ENCODE measurements at regions not wholly inside any gene's neighbourhood (a gene's known extent, or its start where the extent isn't known, plus 50 kb on each side); places are given as distances from the start of the nearest gene placed in this dataset.
"Not testable (repeated sequence)": the region's sequence is repeated elsewhere in the genome, so short reads cannot be mapped to it uniquely, and the experiment has no call there.

DNA sequence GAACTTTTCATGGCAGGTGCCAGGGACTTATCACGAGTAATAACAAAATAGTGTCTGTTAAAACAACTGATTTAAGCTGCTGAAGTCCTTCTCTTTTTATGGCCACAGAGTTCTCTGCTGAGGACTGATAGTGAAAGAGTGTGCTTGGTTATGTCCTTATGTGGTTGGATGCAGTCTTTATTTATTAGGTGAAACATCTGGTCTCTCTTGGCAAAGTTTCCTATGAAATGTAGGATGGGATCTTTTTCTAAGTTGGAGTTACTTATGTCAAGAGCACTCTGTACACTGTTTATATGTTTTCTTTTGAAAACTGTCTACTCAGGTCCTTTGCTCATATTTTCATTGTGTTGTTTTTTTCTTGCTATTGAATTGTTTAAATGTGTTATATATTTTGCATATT is 1816.1 kb upstream of the C9orf72 start:
- Mint-ChIP-seq H3K27ac (no peak overlapping the region), H3K9me3 (peaks cover 3 to 32% (median 14%) of the 10 kb centered on the region in 6 donors), H3K36me3 (peaks cover 0 to 3% (median 2%) of the 10 kb centered on the region in 3 donors), H3K4me1 (no peaks in the 10 kb centered on the region), H3K27me3 (ENCODE audit: low read depth in 3 of 3) (peaks cover 0 to 2% (median 0%) of the 10 kb centered on the region in 3 donors), H3K4me3 (no peak overlapping the region)
- no peak for DNase-seq

DNA sequence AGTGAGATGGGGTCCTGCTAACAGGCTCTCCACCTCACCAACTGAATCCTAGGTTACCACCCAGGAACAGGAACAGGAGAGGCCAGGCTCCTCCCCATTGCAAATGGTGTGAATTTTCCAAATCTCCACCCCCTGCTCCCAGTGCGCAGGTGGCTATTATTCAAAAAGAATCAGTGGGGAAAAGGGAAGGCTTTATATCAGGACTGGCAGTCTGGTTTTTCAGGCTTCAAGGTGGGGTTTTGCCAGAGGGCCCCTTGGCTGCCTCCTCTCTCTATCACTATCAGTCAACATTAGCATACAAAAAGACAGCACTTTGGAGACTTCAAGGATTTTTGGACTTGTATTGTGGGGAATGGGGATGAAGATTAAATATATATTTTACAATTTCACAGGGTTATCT is 1817.6 kb upstream of the C9orf72 start:
- Mint-ChIP-seq H3K27ac (no peak overlapping the region), H3K36me3 (no peaks in the 10 kb centered on the region)

DNA sequence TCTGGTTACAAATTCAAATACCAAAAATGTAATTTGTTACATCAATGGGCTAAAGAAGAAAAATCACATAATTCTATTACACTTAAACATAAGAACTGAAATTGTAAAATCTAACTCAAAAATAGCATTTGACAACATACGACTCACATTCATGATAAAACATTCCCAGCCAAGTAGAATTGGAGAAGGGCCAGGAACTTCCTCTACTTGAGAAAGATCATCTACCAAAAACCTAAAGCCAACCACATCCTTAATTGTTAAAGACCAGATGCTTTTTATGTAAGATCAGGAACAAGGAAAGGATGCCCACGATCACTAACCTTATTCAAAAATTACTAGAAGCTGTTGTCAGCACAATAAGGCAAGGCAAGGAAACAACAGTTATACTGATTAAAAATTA is 1819.8 kb upstream of the C9orf72 start:
- H3K36me3 Mint-ChIP-seq: no peaks in the 10 kb centered on the region
- H3K4me1 Mint-ChIP-seq: no peaks in the 10 kb centered on the region
- no peak overlapping the region for H3K27ac Mint-ChIP-seq
- no peak overlapping the region for H3K4me3 Mint-ChIP-seq
- DNase-seq: no peak
- peaks cover 2 to 36% (median 8%) of the 10 kb centered on the region in 6 donors for H3K9me3 Mint-ChIP-seq
- H3K27me3 Mint-ChIP-seq (ENCODE audit: low read depth in 3 of 3): peaks cover 0 to 2% (median 1%) of the 10 kb centered on the region in 3 donors

More for the DNA sequence above, 1817.6 kb upstream of the C9orf72 start:
- Mint-ChIP-seq H3K9me3 (peaks cover 2 to 29% (median 7%) of the 10 kb centered on the region in 6 donors), H3K4me3 (no peak overlapping the region), H3K27me3 (ENCODE audit: low read depth in 3 of 3) (peaks cover 0 to 2% (median 0%) of the 10 kb centered on the region in 3 donors), H3K4me1 (no peaks in the 10 kb centered on the region)
- no peak for DNase-seq

DNA sequence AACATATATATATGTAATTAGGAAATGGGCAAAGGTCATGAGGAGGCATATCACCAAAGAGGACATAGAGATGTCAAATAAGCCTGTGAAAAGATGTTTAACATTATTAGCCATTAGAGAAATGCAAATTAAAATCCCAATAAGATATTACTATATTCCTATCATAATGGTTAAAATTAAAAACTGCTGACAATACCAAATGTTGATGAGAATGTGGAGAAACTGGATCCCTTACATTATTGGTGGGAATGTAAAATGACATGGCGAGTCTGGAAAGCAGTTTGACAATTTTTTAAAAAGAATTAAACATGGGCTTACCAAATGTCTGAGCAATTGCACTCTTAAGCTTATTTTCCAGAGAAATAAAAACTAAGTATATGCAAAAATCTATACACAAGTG is 1821.6 kb upstream of the C9orf72 start:
- Mint-ChIP-seq H3K4me3 (no peak overlapping the region), H3K36me3 (peaks cover 0 to 3% (median 0%) of the 10 kb centered on the region in 3 donors), H3K9me3 (peaks cover 0 to 33% (median 9%) of the 10 kb centered on the region in 6 donors), H3K27ac (no peak overlapping the region), H3K27me3 (ENCODE audit: low read depth in 3 of 3) (peaks cover 0 to 2% (median 1%) of the 10 kb centered on the region in 3 donors), H3K4me1 (no peaks in the 10 kb centered on the region)
- DNase-seq: no peak

DNA sequence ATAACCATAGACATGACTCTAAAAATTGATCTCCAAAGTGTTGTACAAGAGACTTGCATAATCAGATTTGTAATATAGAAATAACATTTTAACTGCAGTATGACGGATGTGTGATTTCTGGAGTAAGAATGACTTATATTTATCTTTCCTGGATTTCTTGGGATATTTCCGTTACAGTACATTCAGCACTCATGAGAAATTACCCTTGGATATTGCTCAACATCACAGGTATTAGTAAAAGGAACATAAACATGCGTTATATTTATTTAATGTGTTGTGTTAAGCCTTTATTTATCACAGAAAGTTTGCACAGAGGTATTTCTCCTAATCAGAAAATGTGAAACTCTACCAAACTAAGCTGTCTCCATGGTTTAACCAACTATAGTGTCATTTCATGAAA is 1823.9 kb upstream of the C9orf72 start:
- H3K27ac Mint-ChIP-seq: no peak overlapping the region
- peaks cover 0 to 3% (median 0%) of the 10 kb centered on the region in 3 donors for H3K36me3 Mint-ChIP-seq
- DNase-seq: no peak
- H3K4me3 Mint-ChIP-seq: no peak overlapping the region
- no peaks in the 10 kb centered on the region for H3K4me1 Mint-ChIP-seq
- H3K9me3 Mint-ChIP-seq: peaks cover 0 to 23% (median 9%) of the 10 kb centered on the region in 6 donors
- H3K27me3 Mint-ChIP-seq (ENCODE audit: low read depth in 3 of 3): peaks cover 0 to 1% (median 0%) of the 10 kb centered on the region in 3 donors

DNA sequence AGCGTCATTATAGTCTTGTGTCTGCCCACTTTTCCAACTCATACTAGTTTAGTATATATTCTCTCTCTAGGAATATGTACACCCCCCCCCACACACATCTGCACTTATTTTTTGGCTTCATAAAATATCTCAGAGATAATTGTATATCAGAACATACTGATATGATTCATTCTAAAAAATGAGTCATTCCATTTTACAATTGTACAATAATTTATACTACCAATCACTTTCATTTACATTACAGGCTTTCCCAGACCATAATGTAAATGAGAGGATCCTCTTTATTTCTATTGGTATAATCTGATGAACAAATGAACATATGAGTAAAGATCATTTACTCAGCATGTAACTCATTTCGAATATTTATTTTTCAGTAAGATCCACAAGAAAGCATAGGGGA is 1842.9 kb upstream of the C9orf72 start:
- H3K27ac Mint-ChIP-seq: no peak overlapping the region
- H3K4me3 Mint-ChIP-seq: no peak overlapping the region
- peaks cover 3 to 20% (median 13%) of the 10 kb centered on the region in 6 donors for H3K9me3 Mint-ChIP-seq
- peaks cover 0 to 5% of the 10 kb centered on the region in 2 donors for H3K4me1 Mint-ChIP-seq
- no peak for DNase-seq
- H3K27me3 Mint-ChIP-seq (ENCODE audit: low read depth in 3 of 3): peaks cover 0 to 4% (median 0%) of the 10 kb centered on the region in 3 donors
- H3K36me3 Mint-ChIP-seq: no peaks in the 10 kb centered on the region

DNA sequence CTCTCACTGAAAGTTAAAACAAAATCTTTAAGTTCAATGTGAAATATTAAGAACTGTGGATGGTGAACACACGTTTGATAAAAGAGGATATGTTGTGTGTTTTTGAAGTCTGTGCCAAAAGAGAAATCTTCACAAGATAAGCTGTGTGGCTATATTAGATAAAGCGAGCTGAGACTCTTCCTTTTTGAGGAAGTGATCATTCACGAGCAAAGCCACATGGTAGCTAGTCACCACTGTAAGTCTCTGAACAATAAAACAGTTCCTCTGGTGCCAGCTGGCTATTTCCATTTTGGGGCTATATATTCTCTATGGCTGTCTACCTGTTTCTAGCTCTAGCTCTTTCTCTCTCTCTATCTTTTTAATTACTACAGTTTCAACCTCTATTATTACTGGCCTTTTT is 1849.2 kb upstream of the C9orf72 start:
- no peak overlapping the region for H3K4me3 Mint-ChIP-seq
- H3K36me3 Mint-ChIP-seq: no peaks in the 10 kb centered on the region
- H3K27ac Mint-ChIP-seq: peak overlapping the region in 1 of 6 donors; percentile 17
- no peak for DNase-seq
- H3K4me1 Mint-ChIP-seq: peaks cover 7 to 17% of the 10 kb centered on the region in 2 donors
- H3K9me3 Mint-ChIP-seq: peaks cover 9 to 34% (median 21%) of the 10 kb centered on the region in 6 donors
- peaks cover 0 to 2% (median 0%) of the 10 kb centered on the region in 3 donors for H3K27me3 Mint-ChIP-seq (ENCODE audit: low read depth in 3 of 3)

DNA sequence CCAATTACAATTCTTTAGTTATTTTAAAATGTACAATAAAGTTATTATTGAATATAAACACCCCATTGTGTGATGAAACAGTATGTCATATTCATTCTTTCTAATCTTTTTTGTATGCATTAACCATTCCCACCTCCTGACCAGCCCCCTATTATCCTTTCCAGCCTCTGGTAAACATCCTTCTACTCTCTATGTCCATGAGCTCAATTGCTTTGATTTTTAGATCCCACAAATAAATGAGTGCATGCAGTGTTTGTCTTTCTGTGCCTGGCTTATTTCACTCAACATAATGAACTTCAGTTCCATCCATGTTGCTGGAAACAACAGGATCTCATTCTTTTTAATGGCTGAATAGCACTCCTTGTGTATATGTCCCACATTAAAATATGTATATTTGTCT is 1858.9 kb upstream of the C9orf72 start:
- Mint-ChIP-seq H3K36me3 (no peaks in the 10 kb centered on the region), H3K4me3 (no peak overlapping the region), H3K4me1 (peaks cover 0 to 2% of the 10 kb centered on the region in 2 donors), H3K27ac (no peak overlapping the region), H3K9me3 (peaks cover 6 to 43% (median 15%) of the 10 kb centered on the region in 6 donors), H3K27me3 (ENCODE audit: low read depth in 3 of 3) (peaks cover 1 to 2% (median 1%) of the 10 kb centered on the region in 3 donors)
- DNase-seq: no peak

DNA sequence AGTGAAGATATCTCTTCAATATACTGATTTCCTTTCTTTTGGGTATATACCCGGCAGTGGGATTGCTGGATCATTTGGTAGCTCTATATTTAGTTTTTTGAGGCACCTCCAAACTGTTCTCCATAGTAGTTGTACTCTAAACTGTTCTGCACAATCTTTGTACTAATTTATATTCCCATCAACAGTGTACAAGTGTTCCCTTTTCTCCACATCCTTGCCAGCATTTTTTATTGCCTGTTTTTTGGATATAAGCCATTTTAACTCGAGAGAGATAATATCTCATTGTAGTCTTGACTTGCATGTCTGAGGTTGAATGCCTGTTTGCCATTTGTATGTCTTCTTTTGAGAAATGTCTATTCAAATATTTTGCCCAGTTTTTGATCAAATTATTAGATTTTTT is 1859.4 kb upstream of the C9orf72 start:
- H3K9me3 Mint-ChIP-seq: peaks cover 6 to 41% (median 14%) of the 10 kb centered on the region in 6 donors
- H3K4me3 Mint-ChIP-seq; DNase-seq; H3K27me3 Mint-ChIP-seq (ENCODE audit: low read depth in 3 of 3); H3K27ac Mint-ChIP-seq; H3K36me3 Mint-ChIP-seq; H3K4me1 Mint-ChIP-seq: not testable (repeated sequence)

DNA sequence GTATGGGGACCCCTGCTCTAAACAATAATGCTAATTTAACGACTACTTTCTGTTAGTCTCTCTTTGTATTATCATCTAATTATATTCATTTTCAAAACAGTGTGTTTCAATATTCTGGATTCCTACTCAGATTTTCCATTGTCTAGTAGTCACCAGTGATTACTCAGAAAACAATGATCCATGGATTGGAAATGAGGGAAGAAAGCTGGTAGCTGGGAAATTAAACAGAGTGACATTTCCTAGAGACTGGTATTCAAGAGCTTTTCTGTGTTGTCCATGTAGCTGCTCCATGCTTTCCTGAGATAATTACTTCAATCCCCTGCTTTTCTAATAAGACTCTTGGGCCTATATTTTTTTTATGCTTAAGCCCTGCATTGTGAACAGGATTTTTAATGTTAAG is 1862.1 kb upstream of the C9orf72 start:
- H3K27ac Mint-ChIP-seq: no peak overlapping the region
- DNase-seq: no peak

DNA sequence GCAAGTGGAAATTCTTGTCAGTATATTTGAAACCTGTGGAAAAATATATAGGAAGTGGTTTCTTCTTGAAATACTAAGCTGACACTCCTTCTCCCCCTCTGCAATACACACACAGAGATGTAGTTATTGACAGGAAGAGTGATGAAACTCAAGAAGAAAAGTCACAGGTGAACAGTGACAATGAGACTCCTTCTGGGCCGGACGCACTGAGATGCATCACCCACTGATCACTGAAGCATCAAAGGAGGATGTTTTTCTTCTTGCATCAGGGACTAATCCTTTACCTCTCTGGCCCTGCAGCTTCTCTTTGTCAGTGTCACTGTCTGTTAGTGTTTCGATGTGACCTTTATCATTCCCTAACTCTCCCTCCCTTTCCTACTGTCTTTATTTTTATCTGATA is 1864.2 kb upstream of the C9orf72 start:
- peak overlapping the region in 2 of 6 donors; percentile 20 to 21 for H3K27ac Mint-ChIP-seq

More for the DNA sequence above, 1862.1 kb upstream of the C9orf72 start:
- Mint-ChIP-seq H3K4me3 (no peak overlapping the region), H3K9me3 (peaks cover 5 to 38% (median 16%) of the 10 kb centered on the region in 6 donors), H3K36me3 (no peaks in the 10 kb centered on the region), H3K4me1 (peaks cover 11 to 19% of the 10 kb centered on the region in 2 donors), H3K27me3 (ENCODE audit: low read depth in 3 of 3) (peaks cover 0 to 3% (median 1%) of the 10 kb centered on the region in 3 donors)

DNA sequence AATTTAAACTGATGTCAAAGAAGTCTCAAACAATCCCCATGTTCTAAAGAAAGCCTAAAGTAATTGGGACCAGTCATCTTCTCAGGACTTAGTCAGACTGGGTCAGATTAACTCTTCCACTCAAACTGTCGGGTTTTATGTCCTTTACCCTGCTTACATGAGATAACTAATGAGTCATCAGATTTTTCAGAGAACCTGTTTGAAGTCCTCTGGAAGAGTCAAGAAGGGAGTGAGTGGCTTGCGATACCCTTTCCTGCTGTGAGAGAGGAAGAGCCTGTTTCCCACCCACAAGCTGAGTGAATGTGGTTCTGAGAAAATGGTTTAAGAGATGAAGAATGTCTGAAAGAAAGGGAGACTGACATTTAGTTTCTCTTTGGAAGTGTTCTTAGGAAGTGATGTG is 1866.7 kb upstream of the C9orf72 start:
- peaks cover 4 to 27% (median 12%) of the 10 kb centered on the region in 6 donors for H3K9me3 Mint-ChIP-seq
- peaks cover 11 to 19% of the 10 kb centered on the region in 2 donors for H3K4me1 Mint-ChIP-seq
- H3K27me3 Mint-ChIP-seq (ENCODE audit: low read depth in 3 of 3): peaks cover 0 to 2% (median 1%) of the 10 kb centered on the region in 3 donors
- H3K36me3 Mint-ChIP-seq: peaks cover 0 to 4% (median 0%) of the 10 kb centered on the region in 3 donors
- H3K27ac Mint-ChIP-seq: no peak overlapping the region
- DNase-seq: no peak
- H3K4me3 Mint-ChIP-seq: no peak overlapping the region

More for the DNA sequence above, 1864.2 kb upstream of the C9orf72 start:
- Mint-ChIP-seq H3K4me1 (peaks cover 11 to 19% of the 10 kb centered on the region in 2 donors), H3K9me3 (peaks cover 5 to 35% (median 9%) of the 10 kb centered on the region in 6 donors), H3K36me3 (peaks cover 0 to under 1% (median 0%) of the 10 kb centered on the region in 3 donors), H3K27me3 (ENCODE audit: low read depth in 3 of 3) (peaks cover 0 to 3% (median 1%) of the 10 kb centered on the region in 3 donors), H3K4me3 (no peak overlapping the region)
- DNase-seq: no peak

DNA sequence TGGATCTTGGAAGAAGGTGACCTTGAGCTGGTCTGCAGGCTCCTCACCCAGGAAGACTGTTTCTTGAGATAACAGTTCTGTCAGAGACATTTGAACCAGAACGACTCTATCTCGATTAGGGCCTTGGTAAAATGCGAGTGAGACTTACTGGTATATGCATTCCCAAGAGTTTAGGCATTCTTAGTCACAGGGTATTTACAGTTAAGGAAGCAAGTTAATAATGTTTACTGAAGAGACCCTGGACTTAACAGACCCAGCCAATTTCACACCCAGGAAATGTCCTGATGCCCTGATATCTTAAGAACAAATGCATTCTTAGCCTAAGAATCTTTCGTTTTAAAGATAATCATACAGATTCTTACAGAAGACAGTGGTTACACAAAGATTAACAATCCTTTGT is 1867.2 kb upstream of the C9orf72 start:
- Mint-ChIP-seq H3K27me3 (ENCODE audit: low read depth in 3 of 3) (peaks cover 0 to 2% (median 0%) of the 10 kb centered on the region in 3 donors), H3K9me3 (peaks cover 4 to 31% (median 14%) of the 10 kb centered on the region in 6 donors), H3K36me3 (peaks cover 0 to 4% (median 0%) of the 10 kb centered on the region in 3 donors), H3K27ac (no peak overlapping the region), H3K4me1 (peaks cover 11 to 19% of the 10 kb centered on the region in 2 donors), H3K4me3 (no peak overlapping the region)
- DNase-seq: no peak

DNA sequence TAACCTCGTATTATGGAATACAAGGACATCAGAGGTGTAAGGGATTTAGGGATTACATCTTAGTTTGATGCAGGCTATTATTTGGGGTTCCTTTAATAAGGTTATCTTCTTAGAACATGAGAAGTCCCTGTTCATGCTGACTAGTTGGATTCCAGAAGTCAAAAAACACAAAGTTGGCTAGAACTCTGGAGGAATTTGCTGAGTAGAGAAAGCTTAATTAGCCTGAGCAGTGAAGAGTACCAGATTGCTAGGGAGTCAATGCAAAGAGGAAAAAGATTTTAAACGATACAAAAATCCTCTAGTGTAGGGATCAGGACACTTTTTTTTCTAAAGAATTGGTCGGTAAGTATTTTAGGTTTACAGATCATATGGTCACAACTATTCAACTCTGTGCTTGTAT is 1872.5 kb upstream of the C9orf72 start:
- no peak for DNase-seq
- Mint-ChIP-seq H3K27ac (no peak overlapping the region), H3K4me1 (peaks cover 5 to 7% of the 10 kb centered on the region in 2 donors), H3K36me3 (peaks cover 0 to 6% (median 4%) of the 10 kb centered on the region in 3 donors), H3K27me3 (ENCODE audit: low read depth in 3 of 3) (no peaks in the 10 kb centered on the region), H3K9me3 (peaks cover 9 to 48% (median 23%) of the 10 kb centered on the region in 6 donors), H3K4me3 (no peak overlapping the region)

DNA sequence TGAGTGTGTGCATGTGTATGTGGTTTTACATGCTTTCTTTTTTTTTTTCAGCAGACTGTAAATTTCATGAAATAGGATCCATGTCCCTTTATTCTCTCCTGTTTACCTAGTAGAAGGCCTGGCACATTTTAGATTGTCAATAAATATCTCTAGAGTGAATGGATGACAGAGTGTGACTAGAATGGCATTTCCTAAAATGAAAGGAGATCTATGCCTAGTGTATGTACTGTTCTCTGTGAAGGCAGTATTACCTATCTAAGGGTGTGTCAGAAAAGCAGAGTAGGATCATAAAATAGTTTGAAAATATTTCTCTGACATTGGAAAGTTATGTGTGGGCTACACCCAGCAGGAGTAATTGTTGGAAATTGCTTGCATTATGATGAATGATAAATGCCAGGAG is 1876.0 kb upstream of the C9orf72 start:
- Mint-ChIP-seq H3K4me1 (peaks cover 5 to 7% of the 10 kb centered on the region in 2 donors), H3K36me3 (peaks cover 0 to 6% (median 0%) of the 10 kb centered on the region in 3 donors), H3K9me3 (peaks cover 15 to 43% (median 31%) of the 10 kb centered on the region in 6 donors), H3K4me3 (no peak overlapping the region), H3K27ac (no peak overlapping the region), H3K27me3 (ENCODE audit: low read depth in 3 of 3) (peaks cover 0 to 2% (median 0%) of the 10 kb centered on the region in 3 donors)
- DNase-seq: no peak
